ENCODE measurements at regions not wholly inside any gene's neighbourhood (a gene's known extent, or its start where the extent isn't known, plus 50 kb on each side); places are given as distances from the start of the nearest gene placed in this dataset.

- CTCF ChIA-PET (ENCODE audit: partially characterized antibody), result no interaction called here
These were observed 980.2 kb downstream of the EFNA5 start for GRCh38 chr5:106690585-106690984.

DNA sequence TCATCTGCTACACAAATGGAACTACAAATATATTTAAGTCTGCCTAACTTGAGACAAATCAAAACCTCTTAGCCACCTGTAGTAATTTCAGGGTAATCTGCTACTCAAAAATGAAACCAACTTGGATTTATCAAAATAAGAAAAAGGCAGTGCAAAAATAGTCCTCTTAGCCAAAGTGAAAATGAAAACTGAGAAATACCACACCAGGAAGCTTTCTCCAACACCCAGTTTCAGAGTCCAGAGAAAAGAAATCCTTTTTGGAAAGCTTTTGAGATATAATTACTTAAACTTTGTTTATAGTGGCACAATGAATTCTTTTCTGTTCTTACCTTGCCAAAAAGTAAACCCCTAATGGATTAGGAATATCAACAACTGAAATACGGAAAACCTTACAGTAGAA is 990.4 kb downstream of the EFNA5 start:
- Histone ChIP-seq H3K27me3 (ENCODE audit: insufficient read depth, low read length) (no peaks in the 10 kb centered on the region), H3K36me3 (ENCODE audit: insufficient read depth, low read length) (no peaks in the 10 kb centered on the region), H3K4me3 (ENCODE audit: low read length in 2 of 2) (no peak overlapping the region), H3K9me3 (ENCODE audit: control insufficient read depth in 1 of 2, low read length in 2 of 2) (no peaks in the 10 kb centered on the region), H3K4me1 (ENCODE audit: insufficient read depth, low read length) (no peaks in the 10 kb centered on the region), H3K27ac (ENCODE audit: low read depth, low read length) (no peak overlapping the region)
- POLR2A ChIA-PET (ENCODE audit: partially characterized antibody), result no interaction called here
- H3K27ac Mint-ChIP-seq, result no peak overlapping the region
- H3K36me3 Mint-ChIP-seq, result no peaks in the 10 kb centered on the region
- H3K9me3 Mint-ChIP-seq, result peaks cover 0 to 11% (median 5%) of the 10 kb centered on the region in 8 donors
- peaks cover 0 to 1% (median 0%) of the 10 kb centered on the region in 4 donors for H3K4me1 Mint-ChIP-seq
- H3K4me3 Mint-ChIP-seq, result no peak overlapping the region
- intact Hi-C loops (cut with micrococcal nuclease), result no loop called here
- H3K27me3 Mint-ChIP-seq, result no peaks in the 10 kb centered on the region
- CTCF ChIA-PET (ENCODE audit: partially characterized antibody), result no interaction called here
- no peak for DNase-seq

More at GRCh38 chr5:106690585-106690984, 980.2 kb downstream of the EFNA5 start:
- no peaks in the 10 kb centered on the region for H3K36me3 ChIP-seq (ENCODE audit: insufficient read depth, low read length)
- no peak overlapping the region for H3K27ac ChIP-seq (ENCODE audit: low read depth, low read length)
- Mint-ChIP-seq H3K36me3 (no peaks in the 10 kb centered on the region), H3K9me3 (peaks cover 0 to 3% (median 0%) of the 10 kb centered on the region in 8 donors), H3K27me3 (no peaks in the 10 kb centered on the region), H3K27ac (no peak overlapping the region), H3K4me3 (no peak overlapping the region), H3K4me1 (no peaks in the 10 kb centered on the region)
- DNase-seq, result no peak
- H3K4me1 ChIP-seq (ENCODE audit: insufficient read depth, low read length), result no peaks in the 10 kb centered on the region
- H3K27me3 ChIP-seq (ENCODE audit: insufficient read depth, low read length), result no peaks in the 10 kb centered on the region
- intact Hi-C loops (cut with micrococcal nuclease), result no loop called here
- H3K4me3 ChIP-seq (ENCODE audit: low read length in 2 of 2), result no peak overlapping the region
- H3K9me3 ChIP-seq (ENCODE audit: control insufficient read depth in 1 of 2, low read length in 2 of 2), result no peaks in the 10 kb centered on the region
- POLR2A ChIA-PET (ENCODE audit: partially characterized antibody), result no interaction called here

- H3K4me3 ChIP-seq (ENCODE audit: low read length in 2 of 2), result no peak overlapping the region
- Mint-ChIP-seq H3K36me3 (no peaks in the 10 kb centered on the region), H3K9me3 (peaks cover 0 to 11% (median 5%) of the 10 kb centered on the region in 8 donors), H3K4me1 (peaks cover 0 to 1% (median 0%) of the 10 kb centered on the region in 4 donors), H3K27me3 (no peaks in the 10 kb centered on the region), H3K4me3 (no peak overlapping the region), H3K27ac (no peak overlapping the region)
- H3K9me3 ChIP-seq (ENCODE audit: control insufficient read depth in 1 of 2, low read length in 2 of 2), result no peaks in the 10 kb centered on the region
- intact Hi-C loops (cut with micrococcal nuclease), result no loop called here
- POLR2A ChIA-PET (ENCODE audit: partially characterized antibody), result no interaction called here
- CTCF ChIA-PET (ENCODE audit: partially characterized antibody), result no interaction called here
- no peak overlapping the region for H3K27ac ChIP-seq (ENCODE audit: low read depth, low read length)
- no peaks in the 10 kb centered on the region for H3K27me3 ChIP-seq (ENCODE audit: insufficient read depth, low read length)
- no peaks in the 10 kb centered on the region for H3K36me3 ChIP-seq (ENCODE audit: insufficient read depth, low read length)
- no peak for DNase-seq
- H3K4me1 ChIP-seq (ENCODE audit: insufficient read depth, low read length), result no peaks in the 10 kb centered on the region
These were observed 993.7 kb downstream of the EFNA5 start for GRCh38 chr5:106677057-106677456.

GRCh38 chr5:106675687-106676086 is 995.0 kb downstream of the EFNA5 start:
- Histone ChIP-seq H3K4me3 (ENCODE audit: low read length in 2 of 2) (no peak overlapping the region), H3K9me3 (ENCODE audit: control insufficient read depth in 1 of 2, low read length in 2 of 2) (no peaks in the 10 kb centered on the region), H3K27ac (ENCODE audit: low read depth, low read length) (no peak overlapping the region), H3K36me3 (ENCODE audit: insufficient read depth, low read length) (no peaks in the 10 kb centered on the region), H3K4me1 (ENCODE audit: insufficient read depth, low read length) (no peaks in the 10 kb centered on the region), H3K27me3 (ENCODE audit: insufficient read depth, low read length) (no peaks in the 10 kb centered on the region)
- CTCF ChIA-PET (ENCODE audit: partially characterized antibody), result no interaction called here
- Mint-ChIP-seq H3K27me3 (no peaks in the 10 kb centered on the region), H3K27ac (no peak overlapping the region), H3K9me3 (peaks cover 0 to 9% (median 5%) of the 10 kb centered on the region in 8 donors), H3K4me1 (peaks cover 0 to 1% (median 0%) of the 10 kb centered on the region in 4 donors), H3K4me3 (no peak overlapping the region), H3K36me3 (no peaks in the 10 kb centered on the region)
- POLR2A ChIA-PET (ENCODE audit: partially characterized antibody), result no interaction called here
- intact Hi-C loops (cut with micrococcal nuclease), result no loop called here
- no peak for DNase-seq

GRCh38 chr5:106673941-106674340 is 996.8 kb downstream of the EFNA5 start:
- no peaks in the 10 kb centered on the region for H3K36me3 Mint-ChIP-seq
- Histone ChIP-seq H3K27ac (ENCODE audit: low read depth, low read length) (no peak overlapping the region), H3K9me3 (ENCODE audit: control insufficient read depth in 1 of 2, low read length in 2 of 2) (no peaks in the 10 kb centered on the region), H3K4me1 (ENCODE audit: insufficient read depth, low read length) (no peaks in the 10 kb centered on the region), H3K36me3 (ENCODE audit: insufficient read depth, low read length) (no peaks in the 10 kb centered on the region), H3K4me3 (ENCODE audit: low read length in 2 of 2) (no peak overlapping the region), H3K27me3 (ENCODE audit: insufficient read depth, low read length) (no peaks in the 10 kb centered on the region)
- H3K9me3 Mint-ChIP-seq, result peaks cover 0 to 11% (median 5%) of the 10 kb centered on the region in 8 donors
- ChIA-PET POLR2A (ENCODE audit: partially characterized antibody) (no interaction called here), CTCF (ENCODE audit: partially characterized antibody) (no interaction called here)
- no peaks in the 10 kb centered on the region for H3K4me1 Mint-ChIP-seq
- no peaks in the 10 kb centered on the region for H3K27me3 Mint-ChIP-seq
- no peak for DNase-seq
- no peak overlapping the region for H3K27ac Mint-ChIP-seq
- intact Hi-C loops (cut with micrococcal nuclease), result no loop called here
- no peak overlapping the region for H3K4me3 Mint-ChIP-seq

- Mint-ChIP-seq H3K27ac (no peak overlapping the region), H3K27me3 (no peaks in the 10 kb centered on the region), H3K36me3 (no peaks in the 10 kb centered on the region), H3K9me3 (peaks cover 0 to 15% (median 4%) of the 10 kb centered on the region in 8 donors), H3K4me1 (no peaks in the 10 kb centered on the region), H3K4me3 (no peak overlapping the region)
- Histone ChIP-seq H3K27ac (ENCODE audit: low read depth, low read length) (no peak overlapping the region), H3K36me3 (ENCODE audit: insufficient read depth, low read length) (no peaks in the 10 kb centered on the region), H3K27me3 (ENCODE audit: insufficient read depth, low read length) (no peaks in the 10 kb centered on the region), H3K4me1 (ENCODE audit: insufficient read depth, low read length) (no peaks in the 10 kb centered on the region), H3K4me3 (ENCODE audit: low read length in 2 of 2) (no peak overlapping the region), H3K9me3 (ENCODE audit: control insufficient read depth in 1 of 2, low read length in 2 of 2) (no peaks in the 10 kb centered on the region)
- intact Hi-C loops (cut with micrococcal nuclease), result no loop called here
- CTCF ChIA-PET (ENCODE audit: partially characterized antibody), result no interaction called here
- POLR2A ChIA-PET (ENCODE audit: partially characterized antibody), result no interaction called here
- no peak for DNase-seq
These were observed 1008.9 kb downstream of the EFNA5 start for GRCh38 chr5:106661866-106662265.

GRCh38 chr5:106660681-106661080 is 1010.1 kb downstream of the EFNA5 start:
- H3K4me3 ChIP-seq (ENCODE audit: low read length in 2 of 2), result no peak overlapping the region
- no peak overlapping the region for H3K4me3 Mint-ChIP-seq
- DNase-seq, result no peak
- POLR2A ChIA-PET (ENCODE audit: partially characterized antibody), result no interaction called here
- CTCF ChIA-PET (ENCODE audit: partially characterized antibody), result no interaction called here
- no peaks in the 10 kb centered on the region for H3K4me1 Mint-ChIP-seq
- H3K4me1 ChIP-seq (ENCODE audit: insufficient read depth, low read length), result no peaks in the 10 kb centered on the region
- H3K27me3 Mint-ChIP-seq, result no peaks in the 10 kb centered on the region
- no peaks in the 10 kb centered on the region for H3K36me3 ChIP-seq (ENCODE audit: insufficient read depth, low read length)
- peaks cover 0 to 15% (median 4%) of the 10 kb centered on the region in 8 donors for H3K9me3 Mint-ChIP-seq
- no peak overlapping the region for H3K27ac Mint-ChIP-seq
- H3K27ac ChIP-seq (ENCODE audit: low read depth, low read length), result no peak overlapping the region
- intact Hi-C loops (cut with micrococcal nuclease), result no loop called here
- H3K27me3 ChIP-seq (ENCODE audit: insufficient read depth, low read length), result no peaks in the 10 kb centered on the region
- no peaks in the 10 kb centered on the region for H3K9me3 ChIP-seq (ENCODE audit: control insufficient read depth in 1 of 2, low read length in 2 of 2)
- H3K36me3 Mint-ChIP-seq, result no peaks in the 10 kb centered on the region

- H3K27ac ChIP-seq (ENCODE audit: low read depth, low read length), result no peak overlapping the region
- no peaks in the 10 kb centered on the region for H3K27me3 Mint-ChIP-seq
- H3K27ac Mint-ChIP-seq, result no peak overlapping the region
- H3K9me3 Mint-ChIP-seq, result peaks cover 2 to 18% (median 9%) of the 10 kb centered on the region in 8 donors
- H3K27me3 ChIP-seq (ENCODE audit: insufficient read depth, low read length), result no peaks in the 10 kb centered on the region
- DNase-seq, result no peak
- no peaks in the 10 kb centered on the region for H3K4me1 Mint-ChIP-seq
- ChIA-PET POLR2A (ENCODE audit: partially characterized antibody) (no interaction called here), CTCF (ENCODE audit: partially characterized antibody) (no interaction called here)
- H3K4me1 ChIP-seq (ENCODE audit: insufficient read depth, low read length), result no peaks in the 10 kb centered on the region
- H3K4me3 ChIP-seq (ENCODE audit: low read length in 2 of 2), result no peak overlapping the region
- H3K36me3 ChIP-seq (ENCODE audit: insufficient read depth, low read length), result no peaks in the 10 kb centered on the region
- intact Hi-C loops (cut with micrococcal nuclease), result no loop called here
- no peak overlapping the region for H3K4me3 Mint-ChIP-seq
- H3K9me3 ChIP-seq (ENCODE audit: control insufficient read depth in 1 of 2, low read length in 2 of 2), result no peaks in the 10 kb centered on the region
- H3K36me3 Mint-ChIP-seq, result no peaks in the 10 kb centered on the region
These were observed 1012.6 kb downstream of the EFNA5 start for GRCh38 chr5:106658150-106658549.
